Renal cortex interstitium (tissue), 11 donors: ENCODE measurements at regions not wholly inside any gene's neighbourhood (a gene's known extent, or its start where the extent isn't known, plus 50 kb on each side); places are given as distances from the start of the nearest gene placed in this dataset.
"Not testable (repeated sequence)": the region's sequence is repeated elsewhere in the genome, so short reads cannot be mapped to it uniquely, and the experiment has no call there.

Experiments
- DNase-seq, 11 donors: peaks; one replicate each; pipeline ENCODE4 v3.0.0-alpha.2; 2013; ENCODE audit warnings: low read depth in 9 of 11, low spot score in 4 of 11; ENCODE audit errors: extremely low read depth in 1 of 11

DNA sequence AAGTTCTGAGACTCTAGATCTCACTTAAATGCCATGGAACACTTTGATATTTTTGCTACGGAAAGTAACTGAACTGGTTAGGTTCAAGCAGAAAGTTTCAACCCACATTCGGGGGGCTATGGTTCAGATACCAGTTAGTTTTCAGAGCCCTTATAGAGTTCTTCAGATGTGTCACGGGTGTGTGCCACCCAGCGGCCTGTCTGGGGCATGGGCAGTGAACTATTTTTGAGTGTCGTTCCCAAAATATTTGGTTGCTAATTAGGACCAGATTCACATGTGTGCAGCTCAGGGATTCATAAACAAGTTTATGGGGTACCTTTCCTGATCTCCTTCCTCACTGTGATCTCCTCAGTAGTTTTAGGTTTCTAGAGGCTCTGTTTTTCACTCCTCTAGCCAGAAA lies 271.9 kb downstream of the C7orf25 start:
- no peak for DNase-seq

DNA sequence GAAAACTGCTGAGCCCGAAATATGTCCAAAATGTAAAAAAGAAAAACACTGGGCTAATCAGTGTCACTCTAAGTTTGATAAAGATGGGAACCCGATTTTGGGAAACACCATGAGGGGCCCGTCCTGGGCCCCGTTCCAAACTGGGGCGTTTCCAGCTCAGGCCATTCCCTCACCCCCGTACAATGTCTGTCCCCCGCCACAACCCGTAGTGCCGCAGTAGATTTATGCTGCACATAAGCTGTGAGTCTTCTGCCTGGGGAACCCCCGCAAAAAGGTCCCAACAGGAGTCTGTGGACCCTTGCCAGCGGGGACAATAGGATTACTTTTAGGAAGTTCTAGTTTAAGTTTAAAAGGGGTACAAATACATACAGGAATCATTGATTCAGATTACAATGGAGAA lies 275.5 kb downstream of the C7orf25 start:
- not testable (repeated sequence) for DNase-seq

DNA sequence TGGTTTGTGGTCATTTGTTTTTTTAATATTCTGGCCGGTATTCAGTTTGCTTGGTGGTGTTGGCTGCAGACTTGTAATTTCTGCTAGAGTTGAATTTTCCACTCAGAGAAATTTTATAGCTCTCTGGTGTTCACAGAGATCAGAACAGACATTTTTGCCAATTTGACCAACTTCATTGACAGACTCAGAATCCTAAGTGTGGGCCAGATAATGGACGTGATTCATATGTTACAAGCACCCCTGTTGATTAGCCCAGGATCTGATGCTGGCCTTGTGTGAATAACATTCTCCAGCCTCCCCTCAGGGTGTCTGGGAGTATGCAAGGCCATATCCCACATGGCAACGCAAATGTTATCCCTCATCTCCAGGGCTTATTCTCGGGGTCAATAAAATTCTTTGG lies 283.8 kb downstream of the C7orf25 start:
- DNase-seq, result no peak

DNA sequence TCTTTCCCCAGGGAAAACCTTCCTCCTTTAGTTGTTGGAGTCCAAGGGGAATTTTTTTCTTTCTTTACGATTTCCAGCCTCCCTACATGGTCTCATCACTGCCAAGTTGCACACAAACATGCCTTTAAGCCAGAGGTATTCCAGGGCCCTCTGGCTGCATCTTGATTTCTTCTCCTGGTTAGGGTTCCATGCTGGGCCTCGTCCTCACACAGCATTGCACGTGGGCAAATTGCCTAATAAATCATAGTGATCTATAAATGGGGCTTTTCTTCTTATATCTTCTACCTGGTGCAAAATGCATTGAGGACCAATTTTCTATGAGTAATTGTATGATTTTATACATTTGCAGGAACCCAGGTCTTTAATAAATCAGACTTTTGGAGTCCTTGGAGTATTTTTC lies 284.2 kb downstream of the C7orf25 start:
- no peak for DNase-seq

DNA sequence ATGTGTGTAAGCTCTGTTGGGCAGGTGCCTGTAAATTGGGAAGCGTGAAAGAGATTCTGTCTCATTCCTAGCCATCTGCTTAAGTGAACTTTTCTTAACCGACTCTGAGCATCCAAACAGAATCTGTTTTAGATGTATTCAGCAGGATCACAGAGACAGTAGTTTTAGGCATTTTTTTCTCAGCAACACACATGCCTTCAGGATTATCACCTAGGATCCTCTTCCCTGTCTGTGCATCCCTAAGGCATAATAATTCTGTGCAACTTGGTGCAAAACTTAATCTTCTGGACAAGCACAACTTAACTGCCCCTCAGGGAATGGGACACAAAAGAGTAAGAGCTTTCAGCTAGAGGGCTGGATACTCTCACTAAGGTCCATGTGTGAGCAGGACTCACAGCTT lies 284.8 kb downstream of the C7orf25 start:
- no peak for DNase-seq

DNA sequence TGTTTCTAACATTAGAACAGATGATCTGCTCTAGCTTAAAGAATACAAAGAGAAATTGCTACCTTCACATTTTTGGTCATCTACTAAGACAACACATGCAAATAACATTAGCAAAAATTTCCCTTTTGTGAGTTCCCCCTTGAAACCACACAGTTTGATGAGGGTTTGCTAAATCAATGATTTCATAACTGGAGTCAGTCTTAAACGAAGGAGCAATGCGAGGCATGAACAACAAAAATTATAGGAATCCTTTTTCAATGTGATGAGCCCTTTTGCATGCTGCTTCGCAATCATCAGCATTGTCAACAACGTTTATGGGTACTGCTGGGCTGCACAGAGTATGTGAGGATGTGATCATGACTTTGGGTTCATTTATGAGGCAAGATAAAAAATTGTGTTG lies 286.4 kb downstream of the C7orf25 start:
- no peak for DNase-seq

DNA sequence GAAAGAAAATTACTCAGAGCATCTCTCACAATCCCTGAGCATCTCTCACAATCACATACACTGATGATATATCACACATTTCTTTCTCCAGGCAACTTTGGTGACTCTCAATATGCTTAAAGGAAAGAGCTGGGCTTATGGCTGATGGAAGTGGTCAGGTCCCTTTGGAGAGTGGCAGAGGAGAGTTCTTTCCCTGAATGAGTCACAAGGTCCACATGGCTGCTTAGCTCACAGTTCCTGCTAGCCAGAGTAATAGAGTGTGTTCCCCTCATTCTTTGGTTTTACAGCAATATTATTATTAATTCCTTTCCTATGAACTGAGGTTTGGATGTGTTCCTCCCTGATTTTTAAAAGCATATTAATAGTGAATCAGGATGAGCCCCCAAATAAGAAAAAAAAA lies 287.4 kb downstream of the C7orf25 start:
- no peak for DNase-seq

DNA sequence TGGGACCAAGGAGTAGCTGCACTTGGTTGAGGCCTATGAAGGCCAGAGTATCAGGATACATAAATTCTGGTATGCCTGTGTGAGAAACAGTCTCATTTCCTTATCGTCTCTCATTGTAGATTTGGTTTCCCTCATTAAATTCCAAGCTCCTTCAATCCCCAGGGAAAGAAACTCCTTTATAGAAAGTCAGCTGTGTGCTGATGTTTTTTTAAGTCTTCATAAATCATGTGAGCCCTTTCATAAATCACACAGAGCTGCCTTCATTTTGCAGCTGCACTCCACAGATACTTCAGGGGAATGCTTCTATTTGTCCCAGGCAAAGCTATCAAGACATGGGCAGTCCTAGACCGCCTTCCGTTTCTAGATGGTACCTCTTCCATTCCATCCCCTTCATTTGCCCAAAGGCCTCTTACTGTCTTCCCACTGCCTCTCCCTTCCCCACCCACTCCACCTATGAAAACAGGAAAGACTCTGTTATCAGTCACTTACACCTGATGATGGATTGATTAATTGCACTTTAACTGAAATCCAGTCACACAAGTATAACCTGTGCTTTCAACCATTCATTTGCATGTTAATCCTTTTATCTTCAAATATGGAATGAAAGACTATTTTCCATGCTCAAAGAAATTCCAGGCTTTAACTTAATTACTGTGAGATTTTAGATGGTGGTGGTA lies 290.2 kb downstream of the C7orf25 start:
- peak in 2 of 11 donors; percentile 24 to 34 for DNase-seq

DNA sequence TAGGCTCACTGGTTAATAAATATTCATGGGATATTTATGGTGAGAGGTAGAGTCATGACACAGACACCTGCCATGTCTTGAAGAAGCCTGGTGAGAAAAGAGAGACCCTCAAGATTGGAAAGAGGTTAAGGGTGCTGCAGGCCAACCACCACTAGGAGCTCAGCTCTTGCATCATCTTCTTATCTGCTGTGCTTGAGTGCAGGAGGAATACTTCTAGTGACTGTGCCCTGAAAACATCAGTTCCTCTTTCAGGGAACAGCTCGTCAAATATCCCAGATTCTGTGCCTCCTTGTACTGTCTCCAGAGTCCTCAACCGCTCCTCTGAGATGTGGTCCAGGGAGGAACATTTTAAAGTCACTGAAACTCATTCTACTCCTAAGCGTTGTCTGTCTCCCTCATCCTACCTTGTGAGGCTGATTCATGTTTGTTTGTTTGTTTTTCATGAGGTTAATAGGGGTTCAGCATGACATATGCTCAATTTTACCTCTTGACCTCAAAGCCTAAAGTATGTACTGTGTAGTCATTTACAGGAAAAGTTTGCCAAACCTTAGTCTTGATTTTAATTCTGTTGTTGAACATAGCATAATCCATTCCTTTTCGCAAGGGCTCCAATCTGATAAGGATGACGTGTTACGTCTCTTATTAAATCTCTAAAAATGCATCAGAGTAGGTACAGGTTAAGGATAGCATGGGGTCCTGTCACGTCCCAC lies 293.1 kb downstream of the C7orf25 start:
- no peak for DNase-seq

DNA sequence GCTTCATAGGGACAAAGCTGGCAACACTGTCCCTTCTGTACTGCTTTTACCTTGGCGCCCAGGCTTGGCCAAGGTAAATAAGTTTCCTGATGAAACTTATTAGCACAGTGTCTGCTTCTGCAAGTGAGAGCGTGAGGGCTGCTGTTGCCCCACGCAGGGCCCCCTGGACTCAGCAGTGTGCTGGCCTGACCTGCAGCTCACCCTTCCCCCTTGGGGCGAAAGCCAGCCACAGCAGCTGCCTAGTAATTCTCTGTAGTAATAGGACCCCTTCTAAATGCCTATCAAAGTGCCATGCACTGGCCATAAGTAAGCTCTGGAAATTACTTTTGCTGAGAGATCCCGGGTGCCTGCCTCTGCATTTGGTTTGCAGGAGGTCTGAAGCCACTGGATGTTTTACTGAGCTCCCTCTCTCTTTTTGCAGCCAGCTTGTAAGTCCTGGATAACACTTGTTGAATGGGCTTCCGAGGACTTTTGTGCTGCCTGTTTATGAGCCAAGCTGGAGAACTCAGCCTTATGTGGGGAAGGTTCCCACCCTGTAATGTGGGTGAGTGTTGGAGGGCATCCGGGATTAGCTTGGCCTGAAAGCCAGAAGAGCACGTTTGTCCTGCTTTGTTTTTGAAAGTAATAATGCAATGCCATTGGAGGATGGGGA lies 293.9 kb downstream of the C7orf25 start:
- no peak for DNase-seq

DNA sequence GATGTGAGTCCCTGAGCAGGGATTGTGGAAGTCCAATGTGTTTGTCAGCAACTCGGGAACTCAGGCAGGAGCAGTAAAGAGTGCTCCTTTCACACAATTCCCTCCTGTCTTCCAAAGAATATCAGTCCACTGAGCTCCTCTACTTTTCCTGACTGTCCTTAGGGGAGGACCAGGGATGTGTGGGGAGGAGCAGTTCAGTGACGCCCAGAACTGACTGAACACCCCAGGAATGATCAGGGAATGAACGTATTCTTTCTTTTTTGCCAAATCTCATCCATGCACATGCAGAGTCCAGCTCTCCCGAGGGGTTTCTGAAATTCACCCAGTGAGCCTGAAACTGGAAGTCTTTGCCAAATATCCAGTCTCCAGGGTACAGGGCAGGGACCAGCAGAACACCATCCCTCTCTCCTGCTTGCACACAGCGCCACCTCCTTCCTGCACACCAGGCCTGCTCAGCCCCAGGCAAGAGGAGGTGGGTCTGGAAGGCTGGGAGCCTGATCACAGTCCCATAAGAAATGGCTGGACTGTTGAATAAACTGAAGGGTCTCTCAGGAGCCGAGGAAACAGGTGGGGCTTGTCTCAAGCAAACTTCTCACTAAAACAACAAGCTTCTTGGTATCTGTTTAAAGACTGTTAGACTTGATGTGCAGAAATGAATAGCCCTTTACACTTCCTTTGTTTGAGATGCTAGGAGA lies 294.7 kb downstream of the C7orf25 start:
- DNase-seq, result no peak

DNA sequence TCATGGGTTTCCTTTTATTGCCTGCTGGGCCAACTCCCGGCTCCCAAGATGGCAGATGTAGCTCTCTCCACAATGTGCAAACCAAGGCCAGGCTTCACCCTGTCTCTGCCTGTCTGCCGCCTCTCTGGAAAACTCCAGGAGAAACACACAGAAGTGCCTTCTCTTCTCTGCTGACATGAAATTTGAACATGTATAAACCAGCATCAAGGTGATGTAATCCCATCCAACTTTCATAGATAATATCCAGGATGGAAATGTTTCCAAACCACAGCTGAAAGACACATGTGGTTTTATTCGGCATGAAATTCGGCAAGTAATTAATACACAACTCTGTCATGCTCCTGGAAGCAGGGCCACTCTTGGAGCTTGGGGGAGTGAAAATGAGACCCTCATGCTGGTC lies 297.2 kb downstream of the C7orf25 start:
- no peak for DNase-seq

DNA sequence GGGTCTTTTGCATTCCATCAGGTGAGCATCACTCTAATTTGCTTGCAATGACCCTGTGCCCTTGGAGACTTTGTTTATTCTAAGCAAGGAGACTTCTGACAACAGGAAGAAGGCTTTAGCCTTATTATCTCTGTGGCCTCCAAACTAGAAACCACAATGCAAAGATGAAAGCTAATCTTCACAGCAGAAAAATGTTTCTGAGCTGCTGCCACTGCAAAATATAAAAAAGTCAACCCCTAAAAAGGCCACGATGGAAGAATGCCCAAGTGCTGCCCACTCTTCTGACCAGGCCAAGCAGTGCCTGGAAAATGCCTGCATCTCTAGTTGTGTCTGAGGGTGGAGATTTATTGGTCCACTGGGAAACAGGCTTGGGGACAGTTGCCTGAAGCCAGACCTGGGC lies 299.9 kb downstream of the C7orf25 start:
- DNase-seq, result no peak

DNA sequence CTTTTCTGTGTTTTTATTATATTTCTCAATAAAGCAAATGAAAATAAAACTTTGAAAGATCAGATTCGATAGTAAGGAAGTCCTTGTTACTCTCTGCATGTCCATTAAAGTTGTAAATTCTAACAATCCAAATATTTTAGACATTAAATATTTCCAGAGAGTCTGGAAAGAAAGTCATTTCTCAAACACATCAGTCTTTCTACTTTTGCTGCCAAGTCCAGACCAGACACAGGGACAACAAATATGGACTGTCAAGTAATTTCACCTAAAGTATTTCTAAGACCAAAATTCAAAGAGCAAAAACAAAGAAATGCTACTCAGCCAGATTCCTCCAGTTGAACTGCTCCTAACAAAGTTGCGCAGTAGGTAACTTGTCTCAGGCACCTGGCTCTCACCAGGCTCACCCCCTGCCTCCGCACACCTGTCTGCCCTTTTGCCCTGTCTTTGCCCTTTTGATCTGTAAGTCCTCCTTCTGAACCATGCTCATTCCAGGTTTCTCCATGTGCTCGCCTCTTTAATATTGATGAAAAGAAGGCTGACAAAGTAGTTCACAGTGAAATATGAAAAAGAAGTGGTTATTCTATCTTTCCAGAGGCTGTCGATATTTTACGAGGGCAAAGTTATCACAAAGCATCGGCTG lies 300.5 kb downstream of the C7orf25 start:
- DNase-seq, result no peak

DNA sequence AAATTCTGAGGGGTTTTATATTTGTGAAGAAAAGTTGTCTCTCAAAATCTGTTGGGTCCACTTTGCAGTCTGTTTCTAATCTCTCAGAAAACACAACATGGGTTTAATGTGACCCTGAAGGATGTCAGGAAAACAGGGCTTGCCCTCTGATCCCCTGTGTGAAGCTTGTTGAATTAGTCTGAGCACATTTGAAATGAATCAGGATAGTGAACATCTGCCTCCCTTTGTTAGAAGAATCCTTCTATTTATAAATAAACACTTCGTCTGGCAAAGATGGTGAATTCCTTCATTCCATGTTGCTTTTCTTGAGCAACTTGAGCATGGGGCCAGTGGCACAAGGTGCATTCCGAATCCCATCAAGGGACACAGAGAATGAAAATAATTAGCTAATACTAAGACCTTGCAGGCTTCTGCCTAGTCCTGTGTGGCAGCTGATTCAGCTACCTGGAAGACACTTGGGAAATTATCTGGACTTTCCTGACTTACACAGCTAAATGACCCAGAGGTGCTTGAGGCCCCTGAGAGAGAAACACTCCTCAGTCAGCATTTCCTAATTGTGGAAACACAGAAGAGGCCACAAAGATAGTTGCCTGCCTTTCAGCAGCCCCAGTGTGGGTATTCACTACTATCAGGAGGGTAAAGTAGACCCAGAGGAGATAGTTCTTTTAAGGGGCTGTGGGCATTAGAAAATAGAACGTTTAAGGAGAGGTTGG lies 305.5 kb downstream of the C7orf25 start:
- DNase-seq, result no peak

DNA sequence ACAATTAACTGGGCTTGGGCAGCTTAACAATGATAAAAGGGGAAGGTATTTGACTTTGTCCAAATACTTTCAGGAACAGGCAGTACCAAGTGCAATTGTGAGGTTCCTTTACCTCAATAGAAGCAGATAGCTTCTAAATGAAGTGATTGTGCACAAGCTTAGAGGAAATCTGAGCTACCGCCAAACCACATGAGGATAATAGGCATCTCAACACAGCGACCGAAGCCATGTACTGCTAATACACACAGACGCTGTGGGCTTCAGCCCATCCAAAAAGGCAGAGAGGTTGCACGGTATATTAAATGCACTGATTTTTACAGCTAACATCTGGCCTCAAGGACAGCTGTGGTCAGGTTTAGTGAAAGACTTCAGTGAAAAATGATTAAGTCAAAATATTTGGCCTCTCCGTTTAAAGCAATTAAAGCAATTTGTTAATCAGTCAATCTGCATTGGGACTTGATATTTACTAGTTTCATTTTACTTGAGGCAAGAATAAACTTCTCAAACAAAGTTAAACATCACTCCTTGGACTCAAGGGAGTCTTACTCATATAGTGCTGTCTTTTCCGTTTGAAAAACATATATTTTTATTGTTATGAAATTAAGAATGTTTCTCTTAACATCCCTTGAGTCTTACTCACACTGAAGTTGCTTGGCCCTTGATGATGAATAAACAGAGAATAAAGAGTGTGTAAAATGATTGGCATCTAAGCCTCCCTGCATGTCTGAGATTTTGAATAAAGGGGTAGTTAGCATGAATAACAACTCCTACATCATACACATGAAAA lies 306.3 kb downstream of the C7orf25 start:
- DNase-seq, result no peak

DNA sequence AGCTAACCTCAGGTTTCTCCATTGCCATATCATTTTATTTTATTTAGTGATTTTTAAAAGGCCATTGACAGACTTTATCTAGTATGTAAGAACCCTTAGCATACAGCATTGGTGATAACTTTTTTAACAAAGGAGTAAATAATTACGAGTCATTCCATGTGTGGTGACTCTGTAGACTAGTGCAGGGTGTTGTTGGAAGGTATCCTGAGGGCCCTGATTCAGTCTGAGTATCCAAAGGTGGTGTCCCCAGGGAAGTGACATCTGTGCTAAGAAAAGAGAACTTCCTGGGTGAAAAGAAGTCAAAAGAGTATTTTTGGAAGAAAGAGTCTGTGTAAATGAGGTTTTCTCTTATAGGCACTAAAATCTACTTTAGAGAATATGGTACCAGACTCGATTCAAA lies 308.4 kb downstream of the C7orf25 start:
- no peak for DNase-seq

DNA sequence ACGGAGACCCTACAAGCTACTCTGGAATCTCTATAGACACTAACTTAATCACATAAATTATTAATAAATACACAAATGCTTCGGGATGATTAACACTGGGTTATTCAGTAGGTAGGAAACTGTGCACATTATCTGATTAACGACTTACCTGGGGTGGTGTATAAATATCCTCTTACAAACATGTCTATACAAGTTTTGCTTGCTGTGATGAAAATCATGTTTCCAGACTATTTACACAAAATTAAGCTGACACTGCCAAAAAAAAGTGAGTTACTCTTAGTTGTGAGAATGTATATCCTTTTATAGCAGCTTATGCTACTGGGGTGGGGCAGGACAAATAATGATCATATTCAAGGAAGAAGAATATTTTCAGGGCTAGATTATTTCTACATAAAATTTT lies 314.6 kb downstream of the C7orf25 start:
- DNase-seq, result no peak
